GM12878 (cell line): ENCODE measurements at regions not wholly inside any gene's neighbourhood (a gene's known extent, or its start where the extent isn't known, plus 50 kb on each side); places are given as distances from the start of the nearest gene placed in this dataset.

ENCODE experiments used
- ATAC-seq: fragments of 200-7000 bp; cut with Tn5 transposase; 3 replicates; pipeline ENCODE4 v1.9.1; 2020; ENCODE audit warnings: mild to moderate bottlenecking, moderate library complexity
- BruUV-seq: library from RNA; stranded (reverse); fragments of 400-500 nt; replicated peaks from 2 replicates; lab custom pipeline; 2021; lab: Mats Ljungman, UMichigan
- CTCF ChIA-PET: fragments of 300-600 bp; sonication (Branson Sonifier 250); formaldehyde crosslinking; extraction: SDS; loops from one replicate; lab custom pipeline; 2021; ENCODE audit warnings: inconsistent platforms; lab: Yijun Ruan, JAX
- POLR2A ChIA-PET: fragments of 350-600 bp; formaldehyde crosslinking; extraction: SDS; loops from one replicate; lab custom pipeline; 2021; ENCODE audit warnings: inconsistent platforms; lab: Charles Lee
- RAD21 ChIA-PET: fragments of 300-600 bp; sonication (Branson Sonifier 250); formaldehyde crosslinking; loops from one replicate; lab custom pipeline; 2023; ENCODE audit warnings: antibody characterized with exemption; ENCODE audit not compliant: unreplicated experiment; lab: Charles Lee
- SMC1A ChIA-PET: fragments of 300-600 bp; sonication (Branson Sonifier 250); formaldehyde crosslinking; loops from one replicate; lab custom pipeline; 2023; ENCODE audit not compliant: unreplicated experiment, uncharacterized antibody; lab: Charles Lee
- DNase-seq: peaks from one replicate; pipeline ENCODE4 v3.0.0-alpha.2; 2011; ENCODE audit warnings: low read depth, low spot score
- FAIRE-seq: peaks from 3 replicates; lab custom pipeline; 2011; peaks lifted over from hg19 to GRCh38; lab: Jason Lieb, UNC
- H2AFZ ChIP-seq: 2 replicates; pipeline ENCODE4 v1.6.0; 2011; ENCODE audit warnings: low read depth, low read length, control low read depth; ENCODE audit not compliant: control insufficient read depth
- H3K27ac ChIP-seq: 2 replicates; pipeline ENCODE4 v1.5.1; 2011; ENCODE audit warnings: control low read depth; ENCODE audit not compliant: control insufficient read depth, insufficient read depth
- H3K27me3 ChIP-seq, 2 experiments: replicated peaks in 1 of 2; 2 replicates each; pipeline versions ENCODE4 v1.6.0 to v1.6.1; 2011; ENCODE audit warnings: low read length in 1 of 2; ENCODE audit not compliant: control insufficient read depth in 2 of 2, insufficient read depth in 2 of 2
- H3K36me3 ChIP-seq, 2 experiments: 2 replicates each; pipeline ENCODE4 v1.5.1; 2011; ENCODE audit warnings: low read length in 1 of 2; ENCODE audit not compliant: control insufficient read depth in 2 of 2, insufficient read depth in 2 of 2
- H3K4me1 ChIP-seq: 2 replicates; pipeline ENCODE4 v1.6.1; 2011; ENCODE audit warnings: mild to moderate bottlenecking, low read length, moderate library complexity, mixed read lengths; ENCODE audit not compliant: control insufficient read depth, insufficient read depth
- H3K4me2 ChIP-seq: 2 replicates; pipeline ENCODE4 v1.6.0; 2011; ENCODE audit warnings: control low read depth; ENCODE audit not compliant: control insufficient read depth, insufficient read depth
- H3K4me3 ChIP-seq: fragments of 200-600 bp; sonication (generic); 2 replicates; pipeline ENCODE4 v1.5.1; 2016
- H3K79me2 ChIP-seq: 2 replicates; pipeline ENCODE4 v1.6.0; 2011; ENCODE audit warnings: low read length; ENCODE audit not compliant: control insufficient read depth, insufficient read depth
- H3K9ac ChIP-seq: 2 replicates; pipeline ENCODE4 v1.8.0; 2011; ENCODE audit warnings: low read length, control low read depth, mixed read lengths; ENCODE audit not compliant: control insufficient read depth, insufficient read depth
- H3K9me3 ChIP-seq: replicated peaks from 3 replicates; pipeline ENCODE4 v1.5.1; 2011; ENCODE audit warnings: mild to moderate bottlenecking, low read length; ENCODE audit not compliant: control insufficient read depth, insufficient read depth
- H4K20me1 ChIP-seq: 2 replicates; pipeline ENCODE4 v1.6.0; 2011; ENCODE audit not compliant: control insufficient read depth, insufficient read depth
- BACH1 ChIP-seq: fragments of 450-650 bp; IDR thresholded peaks from 2 replicates; pipeline ENCODE4 v1.6.1; 2017; ENCODE audit warnings: mild to moderate bottlenecking, borderline replicate concordance
- CBFB ChIP-seq: IDR thresholded peaks from 2 replicates; pipeline ENCODE4 v1.6.1; 2016; ENCODE audit warnings: antibody characterized with exemption, low read depth
- IKZF1 ChIP-seq: fragments of 450-650 bp; conservative IDR thresholded peaks from 2 replicates; pipeline ENCODE4 v1.6.1; 2017; ENCODE audit warnings: antibody characterized with exemption, mild to moderate bottlenecking
- MLLT1 ChIP-seq: fragments of 450-650 bp; IDR thresholded peaks from 2 replicates; pipeline ENCODE4 v1.6.1; 2016; ENCODE audit warnings: mild to moderate bottlenecking
- MYB ChIP-seq: fragments of 150-350 bp; IDR thresholded peaks from 2 replicates; pipeline ENCODE4 v1.6.1; 2014; ENCODE audit warnings: mild to moderate bottlenecking, low read depth, low read length, borderline replicate concordance
- POU2F2 ChIP-seq: IDR thresholded peaks from 3 replicates; pipeline ENCODE4 v1.6.1; 2011; ENCODE audit warnings: low read depth, mild to moderate bottlenecking, low read length, borderline replicate concordance
- RELB ChIP-seq: fragments of 450-650 bp; IDR thresholded peaks from 2 replicates; pipeline ENCODE4 v1.6.1; 2017; ENCODE audit warnings: low read depth, mild to moderate bottlenecking, moderate library complexity
- RFX5 ChIP-seq: IDR thresholded peaks from 2 replicates; pipeline ENCODE4 v1.6.1; 2011; ENCODE audit warnings: low read depth, low read length, improper control_type of control experiment
- SIN3A ChIP-seq: IDR thresholded peaks from 2 replicates; pipeline ENCODE4 v1.6.1; 2012; ENCODE audit warnings: low read depth, low read length, improper control_type of control experiment
- SPI1 ChIP-seq: IDR thresholded peaks from 2 replicates; pipeline ENCODE4 v1.6.1; 2011; ENCODE audit warnings: low read depth, mild to moderate bottlenecking, low read length, moderate library complexity, borderline replicate concordance; ENCODE audit not compliant: insufficient read depth
- TAF1 ChIP-seq: IDR thresholded peaks from 2 replicates; pipeline ENCODE4 v1.6.1; 2011; ENCODE audit warnings: mild to moderate bottlenecking, low read depth, low read length, borderline replicate concordance
- WRNIP1 ChIP-seq: IDR thresholded peaks from 2 replicates; pipeline ENCODE4 v1.6.1; 2011; ENCODE audit warnings: low read depth, low read length, improper control_type of control experiment, borderline replicate concordance
- ZSCAN29 ChIP-seq: fragments of 450-650 bp; IDR thresholded peaks from 2 replicates; pipeline ENCODE4 v1.6.1; 2017; ENCODE audit warnings: mild to moderate bottlenecking, moderate library complexity
- WGBS: methylation state at CpG from one replicate; pipeline ENCODE4 v1.1.6; 2016; ENCODE audit warnings: low lambda C conversion rate; ENCODE audit not compliant: insufficient replicate concordance, insufficient coverage; ENCODE audit errors: missing lambda C conversion rate; 5-methylcytosine and 5-hydroxymethylcytosine counted together
- in situ Hi-C: fragments of 300-500 bp; cut with MboI; formaldehyde crosslinking; loops from 9 replicates; pipeline ENCODE4 v1.14.3; 2018; ENCODE audit warnings: mixed read lengths
- intact Hi-C: fragments of 100-400 bp; cut with micrococcal nuclease; formaldehyde crosslinking; loops from one replicate; pipeline ENCODE4 v1.14.2; 2022; ENCODE audit not compliant: unreplicated experiment

GRCh38 chr15:29446480-29446879, 176.9 kb upstream of the NSMCE3 start:
- H2AFZ ChIP-seq = no peak overlapping the region
- H3K27me3 ChIP-seq = no peaks in the 10 kb centered on the region
- intact Hi-C loops (no loop called here), in situ Hi-C loops (no loop called here)
- no TSS peak for BruUV-seq
- H3K36me3 ChIP-seq = no peaks in the 10 kb centered on the region
- DNase-seq (no peak), ATAC-seq (no peak), FAIRE-seq (no peak)
- H3K4me1 ChIP-seq = no peaks in the 10 kb centered on the region
- H4K20me1 ChIP-seq = no peaks in the 10 kb centered on the region
- 27% methylated on average over 3 of the region's 3 CpGs for WGBS
- ChIA-PET SMC1A (no interaction called here), CTCF (interaction anchor here (1.2 kb wide), 1 partner anchor 344 kb away, joined by 4 read pairs; no protein-coding TSS in a partner anchor), RAD21 (interaction anchor here (0.7 kb wide), 1 partner anchor 307 kb away, joined by 3 read pairs; no protein-coding TSS in a partner anchor), POLR2A (no interaction called here)
- H3K9me3 ChIP-seq = no peaks in the 10 kb centered on the region
- H3K4me2 ChIP-seq = no peak overlapping the region
- H3K4me3 ChIP-seq = no peak overlapping the region
- H3K79me2 ChIP-seq = no peaks in the 10 kb centered on the region
- H3K9ac ChIP-seq = no peak overlapping the region
- TF ChIP-seq RFX5 (no peak), MYB (no peak), RELB (no peak), SPI1 (no peak), ZSCAN29 (no peak)
- H3K27ac ChIP-seq = no peak overlapping the region

- no peak overlapping the region for H3K4me3 ChIP-seq
- 10% methylated on average over 5 of the region's 5 CpGs for WGBS
- no peaks in the 10 kb centered on the region for H3K4me1 ChIP-seq
- FAIRE-seq (no peak), ATAC-seq (no peak), DNase-seq (no peak)
- H3K79me2 ChIP-seq = no peaks in the 10 kb centered on the region
- ChIA-PET CTCF (no interaction called here), POLR2A (no interaction called here), SMC1A (no interaction called here), RAD21 (no interaction called here)
- BruUV-seq = no TSS peak
- H3K9me3 ChIP-seq = no peaks in the 10 kb centered on the region
- intact Hi-C loops = no loop called here
- no peaks in the 10 kb centered on the region for H3K36me3 ChIP-seq
- no peak overlapping the region for H3K9ac ChIP-seq
- H4K20me1 ChIP-seq = no peaks in the 10 kb centered on the region
- no peak overlapping the region for H3K27ac ChIP-seq
- H2AFZ ChIP-seq = no peak overlapping the region
- TF ChIP-seq SIN3A = no peak
- no peak for TF ChIP-seq CBFB
- TF ChIP-seq POU2F2 = no peak
- TF ChIP-seq BACH1 = no peak
- no peak for TF ChIP-seq MLLT1
- TF ChIP-seq WRNIP1 = no peak
- no peak for TF ChIP-seq TAF1
- TF ChIP-seq IKZF1 = no peak
- no peaks in the 10 kb centered on the region; a peak in 1 of 4 replicates for H3K27me3 ChIP-seq
- H3K4me2 ChIP-seq = no peak overlapping the region
- in situ Hi-C loops = no loop called here
Observed at GRCh38 chr15:29442532-29442931, 172.9 kb upstream of the NSMCE3 start.
